ENCODE measurements at regions not wholly inside any gene's neighbourhood (a gene's known extent, or its start where the extent isn't known, plus 50 kb on each side); places are given as distances from the start of the nearest gene placed in this dataset.

GRCh38 chr3:80564391-80564790 lies 796.6 kb upstream of the ROBO1 start:
- H3K9ac ChIP-seq (ENCODE audit: low read length): no peak overlapping the region
- H3K9me3 ChIP-seq (ENCODE audit: low read length): no peaks in the 10 kb centered on the region; the same call in 1 of the 2 replicates
- no peaks in the 10 kb centered on the region for H3K9me2 ChIP-seq (replicated peaks; ENCODE audit: insufficient read depth, low read length)
- H3K27ac ChIP-seq (ENCODE audit: low read length): no peak overlapping the region
- H3K27me3 ChIP-seq (ENCODE audit: low read length): no peaks in the 10 kb centered on the region
- H3K4me1 ChIP-seq (ENCODE audit: low read length): no peaks in the 10 kb centered on the region; the same call in 1 of the 2 replicates
- no peaks in the 10 kb centered on the region for H3K79me2 ChIP-seq (ENCODE audit: low read length)
- no peaks in the 10 kb centered on the region for H4K20me1 ChIP-seq (ENCODE audit: insufficient read depth, low read depth, low read length)
- H3K36me3 ChIP-seq (ENCODE audit: insufficient read depth, low read length): no peaks in the 10 kb centered on the region
- H2AFZ ChIP-seq (ENCODE audit: low read length): no peak overlapping the region
- H3K4me2 ChIP-seq (ENCODE audit: low read depth, low read length, poor library complexity, severe bottlenecking): no peak overlapping the region
- no peak for DNase-seq
- no peak overlapping the region for H3K4me3 ChIP-seq (ENCODE audit: low read length)

- no peaks in the 10 kb centered on the region for H3K9me2 ChIP-seq (replicated peaks; ENCODE audit: insufficient read depth, low read length)
- H3K9me3 ChIP-seq (ENCODE audit: low read length): no peaks in the 10 kb centered on the region; the same call in 1 of the 2 replicates
- H3K4me2 ChIP-seq (ENCODE audit: low read depth, low read length, poor library complexity, severe bottlenecking): no peak overlapping the region
- no peak overlapping the region for H3K27ac ChIP-seq (ENCODE audit: low read length)
- H3K9ac ChIP-seq (ENCODE audit: low read length): no peak overlapping the region
- peak; percentile 55 for DNase-seq
- no peaks in the 10 kb centered on the region; the same call in 1 of the 2 replicates for H3K4me1 ChIP-seq (ENCODE audit: low read length)
- no peaks in the 10 kb centered on the region for H3K27me3 ChIP-seq (ENCODE audit: low read length)
- H2AFZ ChIP-seq (ENCODE audit: low read length): no peak overlapping the region
- H3K36me3 ChIP-seq (ENCODE audit: insufficient read depth, low read length): no peaks in the 10 kb centered on the region
- H3K4me3 ChIP-seq (ENCODE audit: low read length): no peak overlapping the region
- no peaks in the 10 kb centered on the region for H3K79me2 ChIP-seq (ENCODE audit: low read length)
- no peaks in the 10 kb centered on the region for H4K20me1 ChIP-seq (ENCODE audit: insufficient read depth, low read depth, low read length)
Measured at GRCh38 chr3:80559701-80560100, 791.9 kb upstream of the ROBO1 start.

GRCh38 chr3:80556763-80557162 lies 789.0 kb upstream of the ROBO1 start:
- no peaks in the 10 kb centered on the region; the same call in 1 of the 2 replicates for H3K9me3 ChIP-seq (ENCODE audit: low read length)
- H3K4me2 ChIP-seq (ENCODE audit: low read depth, low read length, poor library complexity, severe bottlenecking): no peak overlapping the region
- no peak overlapping the region for H2AFZ ChIP-seq (ENCODE audit: low read length)
- H3K27ac ChIP-seq (ENCODE audit: low read length): no peak overlapping the region
- no peaks in the 10 kb centered on the region for H3K27me3 ChIP-seq (ENCODE audit: low read length)
- H3K9me2 ChIP-seq (replicated peaks; ENCODE audit: insufficient read depth, low read length): no peaks in the 10 kb centered on the region
- no peaks in the 10 kb centered on the region for H3K4me1 ChIP-seq (ENCODE audit: low read length)
- no peaks in the 10 kb centered on the region for H3K79me2 ChIP-seq (ENCODE audit: low read length)
- no peak for DNase-seq
- H3K4me3 ChIP-seq (ENCODE audit: low read length): no peak overlapping the region
- H4K20me1 ChIP-seq (ENCODE audit: insufficient read depth, low read depth, low read length): no peaks in the 10 kb centered on the region
- H3K9ac ChIP-seq (ENCODE audit: low read length): no peak overlapping the region
- H3K36me3 ChIP-seq (ENCODE audit: insufficient read depth, low read length): no peaks in the 10 kb centered on the region

GRCh38 chr3:80554304-80554703 lies 786.5 kb upstream of the ROBO1 start:
- Histone ChIP-seq H3K27me3 (ENCODE audit: low read length) (no peaks in the 10 kb centered on the region), H3K9ac (ENCODE audit: low read length) (no peak overlapping the region), H2AFZ (ENCODE audit: low read length) (no peak overlapping the region)

GRCh38 chr3:80553211-80553610 lies 785.4 kb upstream of the ROBO1 start:
- Histone ChIP-seq H2AFZ (ENCODE audit: low read length) (no peak overlapping the region), H3K4me3 (ENCODE audit: low read length) (no peak overlapping the region), H3K9me2 (replicated peaks; ENCODE audit: insufficient read depth, low read length) (no peaks in the 10 kb centered on the region), H3K9me3 (ENCODE audit: low read length) (no peaks in the 10 kb centered on the region), H3K4me1 (ENCODE audit: low read length) (no peaks in the 10 kb centered on the region), H3K9ac (ENCODE audit: low read length) (no peak overlapping the region), H3K79me2 (ENCODE audit: low read length) (no peaks in the 10 kb centered on the region), H3K4me2 (ENCODE audit: low read depth, low read length, poor library complexity, severe bottlenecking) (no peak overlapping the region), H3K27me3 (ENCODE audit: low read length) (no peaks in the 10 kb centered on the region), H3K27ac (ENCODE audit: low read length) (no peak overlapping the region), H3K36me3 (ENCODE audit: insufficient read depth, low read length) (no peaks in the 10 kb centered on the region), H4K20me1 (ENCODE audit: insufficient read depth, low read depth, low read length) (no peaks in the 10 kb centered on the region)
- DNase-seq: no peak

More at GRCh38 chr3:80554304-80554703, 786.5 kb upstream of the ROBO1 start:
- H3K4me3 ChIP-seq (ENCODE audit: low read length): no peak overlapping the region
- no peaks in the 10 kb centered on the region for H4K20me1 ChIP-seq (ENCODE audit: insufficient read depth, low read depth, low read length)
- H3K79me2 ChIP-seq (ENCODE audit: low read length): no peaks in the 10 kb centered on the region
- H3K4me2 ChIP-seq (ENCODE audit: low read depth, low read length, poor library complexity, severe bottlenecking): no peak overlapping the region
- no peaks in the 10 kb centered on the region for H3K9me2 ChIP-seq (replicated peaks; ENCODE audit: insufficient read depth, low read length)
- H3K4me1 ChIP-seq (ENCODE audit: low read length): no peaks in the 10 kb centered on the region
- no peak overlapping the region for H3K27ac ChIP-seq (ENCODE audit: low read length)
- DNase-seq: no peak
- no peaks in the 10 kb centered on the region for H3K9me3 ChIP-seq (ENCODE audit: low read length)
- no peaks in the 10 kb centered on the region for H3K36me3 ChIP-seq (ENCODE audit: insufficient read depth, low read length)

- Histone ChIP-seq H3K9ac (ENCODE audit: low read length) (no peak overlapping the region), H3K4me1 (ENCODE audit: low read length) (no peaks in the 10 kb centered on the region), H3K9me3 (ENCODE audit: low read length) (no peaks in the 10 kb centered on the region), H3K27me3 (ENCODE audit: low read length) (no peaks in the 10 kb centered on the region), H3K9me2 (replicated peaks; ENCODE audit: insufficient read depth, low read length) (no peaks in the 10 kb centered on the region), H3K79me2 (ENCODE audit: low read length) (no peaks in the 10 kb centered on the region), H3K27ac (ENCODE audit: low read length) (no peak overlapping the region), H3K4me2 (ENCODE audit: low read depth, low read length, poor library complexity, severe bottlenecking) (no peak overlapping the region), H2AFZ (ENCODE audit: low read length) (no peak overlapping the region), H3K36me3 (ENCODE audit: insufficient read depth, low read length) (no peaks in the 10 kb centered on the region), H4K20me1 (ENCODE audit: insufficient read depth, low read depth, low read length) (no peaks in the 10 kb centered on the region), H3K4me3 (ENCODE audit: low read length) (no peak overlapping the region)
- no peak for DNase-seq
Measured at GRCh38 chr3:80550174-80550573, 782.4 kb upstream of the ROBO1 start.

GRCh38 chr3:80549173-80549572 lies 781.4 kb upstream of the ROBO1 start:
- no peaks in the 10 kb centered on the region for H3K9me2 ChIP-seq (replicated peaks; ENCODE audit: insufficient read depth, low read length)
- H3K27ac ChIP-seq (ENCODE audit: low read length): no peak overlapping the region
- no peak overlapping the region for H3K4me2 ChIP-seq (ENCODE audit: low read depth, low read length, poor library complexity, severe bottlenecking)
- no peaks in the 10 kb centered on the region for H3K4me1 ChIP-seq (ENCODE audit: low read length)
- no peaks in the 10 kb centered on the region for H3K27me3 ChIP-seq (ENCODE audit: low read length)
- H4K20me1 ChIP-seq (ENCODE audit: insufficient read depth, low read depth, low read length): no peaks in the 10 kb centered on the region
- no peaks in the 10 kb centered on the region for H3K79me2 ChIP-seq (ENCODE audit: low read length)
- H3K4me3 ChIP-seq (ENCODE audit: low read length): no peak overlapping the region
- no peaks in the 10 kb centered on the region for H3K36me3 ChIP-seq (ENCODE audit: insufficient read depth, low read length)
- DNase-seq: no peak
- H3K9ac ChIP-seq (ENCODE audit: low read length): no peak overlapping the region
- no peak overlapping the region for H2AFZ ChIP-seq (ENCODE audit: low read length)
- H3K9me3 ChIP-seq (ENCODE audit: low read length): no peaks in the 10 kb centered on the region

GRCh38 chr3:80543154-80543553 lies 775.4 kb upstream of the ROBO1 start:
- Histone ChIP-seq H3K4me1 (ENCODE audit: low read length) (no peaks in the 10 kb centered on the region), H2AFZ (ENCODE audit: low read length) (no peak overlapping the region), H3K36me3 (ENCODE audit: insufficient read depth, low read length) (no peaks in the 10 kb centered on the region), H3K9me3 (ENCODE audit: low read length) (no peaks in the 10 kb centered on the region), H3K4me2 (ENCODE audit: low read depth, low read length, poor library complexity, severe bottlenecking) (no peak overlapping the region), H3K79me2 (ENCODE audit: low read length) (no peaks in the 10 kb centered on the region), H3K9ac (ENCODE audit: low read length) (no peak overlapping the region), H3K9me2 (replicated peaks; ENCODE audit: insufficient read depth, low read length) (no peaks in the 10 kb centered on the region), H3K4me3 (ENCODE audit: low read length) (no peak overlapping the region), H4K20me1 (ENCODE audit: insufficient read depth, low read depth, low read length) (no peaks in the 10 kb centered on the region), H3K27me3 (ENCODE audit: low read length) (no peaks in the 10 kb centered on the region), H3K27ac (ENCODE audit: low read length) (no peak overlapping the region)
- DNase-seq: no peak

- Histone ChIP-seq H3K4me2 (ENCODE audit: low read depth, low read length, poor library complexity, severe bottlenecking) (no peak overlapping the region), H3K9ac (ENCODE audit: low read length) (no peak overlapping the region), H3K9me3 (ENCODE audit: low read length) (no peaks in the 10 kb centered on the region), H3K9me2 (replicated peaks; ENCODE audit: insufficient read depth, low read length) (no peaks in the 10 kb centered on the region), H2AFZ (ENCODE audit: low read length) (no peak overlapping the region), H3K36me3 (ENCODE audit: insufficient read depth, low read length) (no peaks in the 10 kb centered on the region), H3K4me1 (ENCODE audit: low read length) (no peaks in the 10 kb centered on the region; the same call in 1 of the 2 replicates), H3K27ac (ENCODE audit: low read length) (no peak overlapping the region), H3K79me2 (ENCODE audit: low read length) (no peaks in the 10 kb centered on the region), H3K27me3 (ENCODE audit: low read length) (no peaks in the 10 kb centered on the region), H3K4me3 (ENCODE audit: low read length) (no peak overlapping the region), H4K20me1 (ENCODE audit: insufficient read depth, low read depth, low read length) (no peaks in the 10 kb centered on the region)
- DNase-seq: no peak
Measured at GRCh38 chr3:80542456-80542855, 774.7 kb upstream of the ROBO1 start.
